ENCODE measurements at regions not wholly inside any gene's neighbourhood (a gene's known extent, or its start where the extent isn't known, plus 50 kb on each side); places are given as distances from the start of the nearest gene placed in this dataset.

- Histone ChIP-seq H3K27ac (ENCODE audit: insufficient read depth, low read length, poor library complexity, severe bottlenecking) (no peak overlapping the region), H3K4me3 (ENCODE audit: low read depth, low read length) (no peak overlapping the region), H3K36me3 (ENCODE audit: control insufficient read depth, insufficient read depth, low read length) (no peaks in the 10 kb centered on the region), H3K4me1 (ENCODE audit: control insufficient read depth, insufficient read depth, low read length, poor library complexity, severe bottlenecking) (no peaks in the 10 kb centered on the region), H3K9me3 (ENCODE audit: control insufficient read depth in 2 of 2, low read length in 2 of 2) (no peaks in the 10 kb centered on the region), H3K27me3 (ENCODE audit: control insufficient read depth, insufficient read depth, low read length) (no peaks in the 10 kb centered on the region)
- Mint-ChIP-seq H3K27me3 (peaks cover 4% of the 10 kb centered on the region), H3K27ac (no peak overlapping the region), H3K36me3 (peaks cover 3% of the 10 kb centered on the region), H3K4me1 (peaks cover 0 to 2% (median 0%) of the 10 kb centered on the region in 4 donors), H3K4me3 (no peak overlapping the region), H3K9me3 (no peaks in the 10 kb centered on the region)
- no peak for ATAC-seq (ENCODE audit: low read depth in 2 of 2)
- no peak for DNase-seq
Measured at GRCh38 chr7:35581605-35582210, 113.2 kb downstream of the HERPUD2 start.

GRCh38 chr7:35576031-35576573, 118.8 kb downstream of the HERPUD2 start:
- Histone ChIP-seq H3K4me1 (ENCODE audit: control insufficient read depth, insufficient read depth, low read length, poor library complexity, severe bottlenecking) (no peaks in the 10 kb centered on the region), H3K27me3 (ENCODE audit: control insufficient read depth, insufficient read depth, low read length) (no peaks in the 10 kb centered on the region), H3K4me3 (ENCODE audit: low read depth, low read length) (no peak overlapping the region), H3K9me3 (ENCODE audit: control insufficient read depth in 2 of 2, low read length in 2 of 2) (no peaks in the 10 kb centered on the region), H3K27ac (ENCODE audit: insufficient read depth, low read length, poor library complexity, severe bottlenecking) (no peak overlapping the region), H3K36me3 (ENCODE audit: control insufficient read depth, insufficient read depth, low read length) (no peaks in the 10 kb centered on the region)
- ATAC-seq (ENCODE audit: low read depth in 2 of 2) (no peak), DNase-seq (no peak)
- H3K36me3 Mint-ChIP-seq: peaks cover 3% of the 10 kb centered on the region
- H3K9me3 Mint-ChIP-seq: peaks cover 0 to 2% (median 0%) of the 10 kb centered on the region in 7 donors
- no peak overlapping the region for H3K27ac Mint-ChIP-seq
- H3K4me3 Mint-ChIP-seq: no peak overlapping the region
- H3K4me1 Mint-ChIP-seq: no peaks in the 10 kb centered on the region
- H3K27me3 Mint-ChIP-seq: no peaks in the 10 kb centered on the region

GRCh38 chr7:35571611-35572240, 123.2 kb downstream of the HERPUD2 start:
- ATAC-seq (ENCODE audit: low read depth in 2 of 2): no peak
- no peaks in the 10 kb centered on the region for H3K4me1 Mint-ChIP-seq
- H3K4me3 ChIP-seq (ENCODE audit: low read depth, low read length): no peak overlapping the region
- H3K9me3 Mint-ChIP-seq: peaks cover 0 to 2% (median 0%) of the 10 kb centered on the region in 7 donors
- H3K36me3 ChIP-seq (ENCODE audit: control insufficient read depth, insufficient read depth, low read length): no peaks in the 10 kb centered on the region
- no peaks in the 10 kb centered on the region for H3K9me3 ChIP-seq (ENCODE audit: control insufficient read depth in 2 of 2, low read length in 2 of 2)
- H3K36me3 Mint-ChIP-seq: no peaks in the 10 kb centered on the region
- H3K27me3 ChIP-seq (ENCODE audit: control insufficient read depth, insufficient read depth, low read length): no peaks in the 10 kb centered on the region
- no peaks in the 10 kb centered on the region for H3K4me1 ChIP-seq (ENCODE audit: control insufficient read depth, insufficient read depth, low read length, poor library complexity, severe bottlenecking)
- no peak overlapping the region for H3K27ac Mint-ChIP-seq
- H3K27ac ChIP-seq (ENCODE audit: insufficient read depth, low read length, poor library complexity, severe bottlenecking): no peak overlapping the region
- no peak for DNase-seq
- no peak overlapping the region for H3K4me3 Mint-ChIP-seq
- H3K27me3 Mint-ChIP-seq: no peaks in the 10 kb centered on the region

- no peak for DNase-seq
- H3K27ac ChIP-seq (ENCODE audit: insufficient read depth, low read length, poor library complexity, severe bottlenecking): no peak overlapping the region
- Mint-ChIP-seq H3K27me3 (no peaks in the 10 kb centered on the region), H3K9me3 (peaks cover 0 to 2% (median 0%) of the 10 kb centered on the region in 7 donors), H3K27ac (no peak overlapping the region), H3K36me3 (no peaks in the 10 kb centered on the region), H3K4me3 (no peak overlapping the region), H3K4me1 (no peaks in the 10 kb centered on the region)
- no peaks in the 10 kb centered on the region for H3K27me3 ChIP-seq (ENCODE audit: control insufficient read depth, insufficient read depth, low read length)
- H3K9me3 ChIP-seq (ENCODE audit: control insufficient read depth in 2 of 2, low read length in 2 of 2): no peaks in the 10 kb centered on the region
- no peak for ATAC-seq (ENCODE audit: low read depth in 2 of 2)
- no peaks in the 10 kb centered on the region for H3K36me3 ChIP-seq (ENCODE audit: control insufficient read depth, insufficient read depth, low read length)
- H3K4me3 ChIP-seq (ENCODE audit: low read depth, low read length): no peak overlapping the region
- no peaks in the 10 kb centered on the region for H3K4me1 ChIP-seq (ENCODE audit: control insufficient read depth, insufficient read depth, low read length, poor library complexity, severe bottlenecking)
Measured at GRCh38 chr7:35570937-35571336, 124.0 kb downstream of the HERPUD2 start.

GRCh38 chr7:35565927-35566326, 129.0 kb downstream of the HERPUD2 start:
- no peak overlapping the region for H3K4me3 ChIP-seq (ENCODE audit: low read depth, low read length)
- Mint-ChIP-seq H3K27me3 (peaks cover 16% of the 10 kb centered on the region), H3K4me1 (no peaks in the 10 kb centered on the region), H3K9me3 (peaks cover 0 to 3% (median 0%) of the 10 kb centered on the region in 7 donors), H3K27ac (no peak overlapping the region), H3K36me3 (no peaks in the 10 kb centered on the region), H3K4me3 (no peak overlapping the region)
- DNase-seq (no peak), ATAC-seq (ENCODE audit: low read depth in 2 of 2) (no peak)
- H3K9me3 ChIP-seq (ENCODE audit: control insufficient read depth in 2 of 2, low read length in 2 of 2): no peaks in the 10 kb centered on the region
- no peaks in the 10 kb centered on the region for H3K4me1 ChIP-seq (ENCODE audit: control insufficient read depth, insufficient read depth, low read length, poor library complexity, severe bottlenecking)
- no peak overlapping the region for H3K27ac ChIP-seq (ENCODE audit: insufficient read depth, low read length, poor library complexity, severe bottlenecking)
- H3K27me3 ChIP-seq (ENCODE audit: control insufficient read depth, insufficient read depth, low read length): peaks cover 12% of the 10 kb centered on the region
- no peaks in the 10 kb centered on the region for H3K36me3 ChIP-seq (ENCODE audit: control insufficient read depth, insufficient read depth, low read length)

- peaks cover 18% of the 10 kb centered on the region for H3K27me3 ChIP-seq (ENCODE audit: control insufficient read depth, insufficient read depth, low read length)
- peaks cover 6% of the 10 kb centered on the region for H3K27me3 Mint-ChIP-seq
- no peak overlapping the region for H3K4me3 ChIP-seq (ENCODE audit: low read depth, low read length)
- H3K27ac ChIP-seq (ENCODE audit: insufficient read depth, low read length, poor library complexity, severe bottlenecking): no peak overlapping the region
- H3K9me3 Mint-ChIP-seq: peaks cover 0 to 3% (median 0%) of the 10 kb centered on the region in 7 donors
- ATAC-seq (ENCODE audit: low read depth in 2 of 2) (no peak), DNase-seq (no peak)
- H3K4me1 Mint-ChIP-seq: peaks cover 0 to 4% (median 0%) of the 10 kb centered on the region in 4 donors
- no peaks in the 10 kb centered on the region for H3K36me3 ChIP-seq (ENCODE audit: control insufficient read depth, insufficient read depth, low read length)
- H3K4me1 ChIP-seq (ENCODE audit: control insufficient read depth, insufficient read depth, low read length, poor library complexity, severe bottlenecking): no peaks in the 10 kb centered on the region
- H3K9me3 ChIP-seq (ENCODE audit: control insufficient read depth in 2 of 2, low read length in 2 of 2): no peaks in the 10 kb centered on the region
- no peak overlapping the region for H3K27ac Mint-ChIP-seq
- H3K36me3 Mint-ChIP-seq: no peaks in the 10 kb centered on the region
- H3K4me3 Mint-ChIP-seq: no peak overlapping the region
Measured at GRCh38 chr7:35558841-35559240, 136.1 kb downstream of the HERPUD2 start.

- DNase-seq (no peak), ATAC-seq (ENCODE audit: low read depth in 2 of 2) (no peak)
- H3K4me3 Mint-ChIP-seq: no peak overlapping the region
- H3K27ac Mint-ChIP-seq: no peak overlapping the region
- H3K36me3 Mint-ChIP-seq: no peaks in the 10 kb centered on the region
- Histone ChIP-seq H3K36me3 (ENCODE audit: control insufficient read depth, insufficient read depth, low read length) (no peaks in the 10 kb centered on the region), H3K4me3 (ENCODE audit: low read depth, low read length) (no peak overlapping the region), H3K27ac (ENCODE audit: insufficient read depth, low read length, poor library complexity, severe bottlenecking) (no peak overlapping the region), H3K9me3 (ENCODE audit: control insufficient read depth in 2 of 2, low read length in 2 of 2) (no peaks in the 10 kb centered on the region), H3K27me3 (ENCODE audit: control insufficient read depth, insufficient read depth, low read length) (peaks cover 10% of the 10 kb centered on the region), H3K4me1 (ENCODE audit: control insufficient read depth, insufficient read depth, low read length, poor library complexity, severe bottlenecking) (no peaks in the 10 kb centered on the region)
- H3K4me1 Mint-ChIP-seq: peaks cover 0 to 4% (median 0%) of the 10 kb centered on the region in 4 donors
- peaks cover 0 to 3% (median 0%) of the 10 kb centered on the region in 7 donors for H3K9me3 Mint-ChIP-seq
- peaks cover 13% of the 10 kb centered on the region for H3K27me3 Mint-ChIP-seq
Measured at GRCh38 chr7:35556515-35557471, 138.1 kb downstream of the HERPUD2 start.
